GM23338 (cell line): ENCODE measurements at regions not wholly inside any gene's neighbourhood (a gene's known extent, or its start where the extent isn't known, plus 50 kb on each side); places are given as distances from the start of the nearest gene placed in this dataset.

Source experiments
- ATAC-seq: fragments of 200-7000 bp; cut with Tn5 transposase; 3 replicates; pipeline ENCODE4 v1.9.1; 2020
- DNase-seq: peaks from one replicate; pipeline ENCODE4 v3.0.0-alpha.2; 2015; ENCODE audit warnings: low spot score
- H2AFZ ChIP-seq: fragments of 200-600 bp; sonication (generic); 2 replicates; pipeline ENCODE4 v1.8.0; 2016; ENCODE audit warnings: antibody characterized with exemption, mild to moderate bottlenecking, moderate library complexity
- H3F3A ChIP-seq: fragments of 200-600 bp; sonication (generic); replicated peaks from 2 replicates; pipeline ENCODE4 v1.8.0; 2017; ENCODE audit warnings: antibody characterized with exemption, mixed run types, low read depth
- H3K27ac ChIP-seq: fragments of 200-600 bp; sonication (generic); 2 replicates; pipeline ENCODE4 v1.6.1; 2016; ENCODE audit warnings: low read depth
- H3K27me3 ChIP-seq: fragments of 200-600 bp; sonication (generic); 2 replicates; pipeline ENCODE4 v1.8.0; 2016; ENCODE audit warnings: mild to moderate bottlenecking, mixed run types, moderate library complexity; ENCODE audit not compliant: insufficient read depth
- H3K36me3 ChIP-seq: fragments of 200-600 bp; sonication (generic); 2 replicates; pipeline ENCODE4 v1.8.0; 2016; ENCODE audit warnings: mild to moderate bottlenecking; ENCODE audit not compliant: insufficient read depth
- H3K4me1 ChIP-seq: fragments of 200-600 bp; sonication (generic); 2 replicates; pipeline ENCODE4 v1.8.0; 2016; ENCODE audit warnings: mild to moderate bottlenecking, moderate library complexity; ENCODE audit not compliant: insufficient read depth
- H3K4me2 ChIP-seq: fragments of 200-600 bp; sonication (generic); 2 replicates; pipeline ENCODE4 v1.7.1; 2017; ENCODE audit warnings: mixed run types
- H3K4me3 ChIP-seq: fragments of 200-600 bp; sonication (generic); 2 replicates; pipeline ENCODE4 v1.6.1; 2016; ENCODE audit warnings: mixed run types
- H3K79me2 ChIP-seq: fragments of 200-600 bp; sonication (generic); replicated peaks from 2 replicates; pipeline ENCODE4 v1.8.0; 2017; ENCODE audit warnings: mild to moderate bottlenecking; ENCODE audit not compliant: insufficient read depth
- H3K9me2 ChIP-seq: fragments of 200-600 bp; sonication (generic); 2 replicates; pipeline ENCODE4 v1.8.0; 2017; ENCODE audit not compliant: insufficient read depth
- H4K20me1 ChIP-seq: fragments of 200-600 bp; sonication (generic); replicated peaks from 2 replicates; pipeline ENCODE4 v1.8.0; 2017; ENCODE audit warnings: mild to moderate bottlenecking; ENCODE audit not compliant: insufficient read depth
- H3K27ac Mint-ChIP-seq: 2 replicates; pipeline ENCODE4 v1.8.0; 2020; ENCODE audit warnings: inconsistent platforms, mild to moderate bottlenecking, moderate library complexity, mixed read lengths
- H3K27me3 Mint-ChIP-seq: 3 replicates; pipeline ENCODE4 v1.8.0; 2022; ENCODE audit warnings: low read depth, mild to moderate bottlenecking, moderate library complexity, mixed read lengths, inconsistent platforms; ENCODE audit not compliant: insufficient read depth, poor library complexity
- H3K36me3 Mint-ChIP-seq: 3 replicates; pipeline ENCODE4 v1.8.0; 2021; ENCODE audit warnings: low read depth, mild to moderate bottlenecking, inconsistent platforms, moderate library complexity, mixed read lengths
- H3K4me1 Mint-ChIP-seq: 3 replicates; pipeline ENCODE4 v1.8.0; 2020; ENCODE audit warnings: mild to moderate bottlenecking, inconsistent platforms, mixed read lengths
- H3K4me3 Mint-ChIP-seq: 3 replicates; pipeline ENCODE4 v1.8.0; 2021; ENCODE audit warnings: moderate library complexity, mild to moderate bottlenecking, inconsistent platforms, mixed read lengths
- H3K9me3 Mint-ChIP-seq: 3 replicates; pipeline ENCODE4 v1.8.0; 2020; ENCODE audit warnings: moderate library complexity, mild to moderate bottlenecking, inconsistent platforms, mixed read lengths
- CREB1 ChIP-seq: fragments of 250-450 bp; sonication (Bioruptor Pico); IDR thresholded peaks from 2 replicates; pipeline ENCODE4 v1.5.0; 2020; ENCODE audit warnings: low read depth, mild to moderate bottlenecking, moderate library complexity
- EZH2 ChIP-seq: fragments of 200-600 bp; sonication (generic); IDR thresholded peaks from one replicate; pipeline ENCODE4 v1.8.0; 2017; ENCODE audit warnings: antibody characterized with exemption, mild to moderate bottlenecking, low read depth; ENCODE audit not compliant: unreplicated experiment
- EZH2phosphoT487 ChIP-seq: fragments of 200-600 bp; sonication (generic); IDR thresholded peaks from one replicate; pipeline ENCODE4 v1.8.1; 2018; ENCODE audit warnings: antibody characterized with exemption; ENCODE audit not compliant: unreplicated experiment
- JUNB ChIP-seq: IDR thresholded peaks from one replicate; pipeline ENCODE4 v1.6.1; 2016; ENCODE audit warnings: antibody characterized with exemption; ENCODE audit not compliant: unreplicated experiment
- NANOG ChIP-seq: IDR thresholded peaks from 2 replicates; pipeline ENCODE4 v1.6.1; 2016; ENCODE audit warnings: antibody characterized with exemption, borderline replicate concordance
- STAT1 ChIP-seq: IDR thresholded peaks from one replicate; pipeline ENCODE4 v1.6.1; 2016; ENCODE audit warnings: antibody characterized with exemption; ENCODE audit not compliant: unreplicated experiment
- ZNF114 ChIP-seq: fragments of 250-450 bp; sonication (Bioruptor Pico); IDR thresholded peaks from 2 replicates; pipeline ENCODE4 v1.5.0; 2020; ENCODE audit warnings: mild to moderate bottlenecking, moderate library complexity
- TF ChIP-seq, protein P1 (sequence below), 2 experiments: fragments of 200-600 bp in 1 of 2; sonication (generic) in 1 of 2; conservative IDR thresholded peaks; 2 replicates each; pipeline versions ENCODE4 v1.5.1 to v1.6.1; 2016 to 2017; ENCODE audit warnings: antibody characterized with exemption in 2 of 2, low read depth in 2 of 2, mild to moderate bottlenecking in 2 of 2, moderate library complexity in 1 of 2
- TF ChIP-seq, protein P2 (sequence below): IDR thresholded peaks from one replicate; pipeline ENCODE4 v1.6.1; 2018; ENCODE audit warnings: antibody characterized with exemption; ENCODE audit not compliant: unreplicated experiment
- TF ChIP-seq, protein P3 (sequence below): IDR thresholded peaks from 2 replicates; pipeline ENCODE4 v1.6.1; 2016; ENCODE audit warnings: antibody characterized with exemption

DNA sequence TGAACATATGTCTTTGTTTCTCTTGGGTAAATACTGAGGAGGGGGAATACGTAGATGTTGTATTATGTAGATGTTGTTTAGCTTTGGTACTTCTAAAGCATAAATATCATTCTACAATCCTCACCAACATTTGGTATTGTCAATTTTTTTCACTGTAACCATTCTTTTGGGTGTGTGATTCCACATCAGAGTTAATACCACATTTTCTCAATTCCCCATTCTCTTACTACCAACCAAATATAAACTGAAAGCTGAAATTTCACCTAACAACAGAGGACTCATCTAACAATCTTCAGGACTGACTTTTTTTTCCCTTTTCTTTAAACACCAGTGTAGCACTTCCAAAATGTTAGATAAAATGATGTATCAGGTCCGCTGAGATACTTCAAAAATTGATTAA, 120.7 kb upstream of the RIOK3 start (continued):
- TF ChIP-seq, protein P1, sequence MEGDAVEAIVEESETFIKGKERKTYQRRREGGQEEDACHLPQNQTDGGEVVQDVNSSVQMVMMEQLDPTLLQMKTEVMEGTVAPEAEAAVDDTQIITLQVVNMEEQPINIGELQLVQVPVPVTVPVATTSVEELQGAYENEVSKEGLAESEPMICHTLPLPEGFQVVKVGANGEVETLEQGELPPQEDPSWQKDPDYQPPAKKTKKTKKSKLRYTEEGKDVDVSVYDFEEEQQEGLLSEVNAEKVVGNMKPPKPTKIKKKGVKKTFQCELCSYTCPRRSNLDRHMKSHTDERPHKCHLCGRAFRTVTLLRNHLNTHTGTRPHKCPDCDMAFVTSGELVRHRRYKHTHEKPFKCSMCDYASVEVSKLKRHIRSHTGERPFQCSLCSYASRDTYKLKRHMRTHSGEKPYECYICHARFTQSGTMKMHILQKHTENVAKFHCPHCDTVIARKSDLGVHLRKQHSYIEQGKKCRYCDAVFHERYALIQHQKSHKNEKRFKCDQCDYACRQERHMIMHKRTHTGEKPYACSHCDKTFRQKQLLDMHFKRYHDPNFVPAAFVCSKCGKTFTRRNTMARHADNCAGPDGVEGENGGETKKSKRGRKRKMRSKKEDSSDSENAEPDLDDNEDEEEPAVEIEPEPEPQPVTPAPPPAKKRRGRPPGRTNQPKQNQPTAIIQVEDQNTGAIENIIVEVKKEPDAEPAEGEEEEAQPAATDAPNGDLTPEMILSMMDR (conservative IDR thresholded peaks at IDR 0.05; ENCODE audit: low read depth in 2 of 2): no peak
- TF ChIP-seq, protein P2, sequence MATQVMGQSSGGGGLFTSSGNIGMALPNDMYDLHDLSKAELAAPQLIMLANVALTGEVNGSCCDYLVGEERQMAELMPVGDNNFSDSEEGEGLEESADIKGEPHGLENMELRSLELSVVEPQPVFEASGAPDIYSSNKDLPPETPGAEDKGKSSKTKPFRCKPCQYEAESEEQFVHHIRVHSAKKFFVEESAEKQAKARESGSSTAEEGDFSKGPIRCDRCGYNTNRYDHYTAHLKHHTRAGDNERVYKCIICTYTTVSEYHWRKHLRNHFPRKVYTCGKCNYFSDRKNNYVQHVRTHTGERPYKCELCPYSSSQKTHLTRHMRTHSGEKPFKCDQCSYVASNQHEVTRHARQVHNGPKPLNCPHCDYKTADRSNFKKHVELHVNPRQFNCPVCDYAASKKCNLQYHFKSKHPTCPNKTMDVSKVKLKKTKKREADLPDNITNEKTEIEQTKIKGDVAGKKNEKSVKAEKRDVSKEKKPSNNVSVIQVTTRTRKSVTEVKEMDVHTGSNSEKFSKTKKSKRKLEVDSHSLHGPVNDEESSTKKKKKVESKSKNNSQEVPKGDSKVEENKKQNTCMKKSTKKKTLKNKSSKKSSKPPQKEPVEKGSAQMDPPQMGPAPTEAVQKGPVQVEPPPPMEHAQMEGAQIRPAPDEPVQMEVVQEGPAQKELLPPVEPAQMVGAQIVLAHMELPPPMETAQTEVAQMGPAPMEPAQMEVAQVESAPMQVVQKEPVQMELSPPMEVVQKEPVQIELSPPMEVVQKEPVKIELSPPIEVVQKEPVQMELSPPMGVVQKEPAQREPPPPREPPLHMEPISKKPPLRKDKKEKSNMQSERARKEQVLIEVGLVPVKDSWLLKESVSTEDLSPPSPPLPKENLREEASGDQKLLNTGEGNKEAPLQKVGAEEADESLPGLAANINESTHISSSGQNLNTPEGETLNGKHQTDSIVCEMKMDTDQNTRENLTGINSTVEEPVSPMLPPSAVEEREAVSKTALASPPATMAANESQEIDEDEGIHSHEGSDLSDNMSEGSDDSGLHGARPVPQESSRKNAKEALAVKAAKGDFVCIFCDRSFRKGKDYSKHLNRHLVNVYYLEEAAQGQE: no peak
- TF ChIP-seq CREB1 (CRISPR knock-in tag) (no peak), ZNF114 (CRISPR knock-in tag) (no peak), NANOG (no peak)
- TF ChIP-seq, protein P3, sequence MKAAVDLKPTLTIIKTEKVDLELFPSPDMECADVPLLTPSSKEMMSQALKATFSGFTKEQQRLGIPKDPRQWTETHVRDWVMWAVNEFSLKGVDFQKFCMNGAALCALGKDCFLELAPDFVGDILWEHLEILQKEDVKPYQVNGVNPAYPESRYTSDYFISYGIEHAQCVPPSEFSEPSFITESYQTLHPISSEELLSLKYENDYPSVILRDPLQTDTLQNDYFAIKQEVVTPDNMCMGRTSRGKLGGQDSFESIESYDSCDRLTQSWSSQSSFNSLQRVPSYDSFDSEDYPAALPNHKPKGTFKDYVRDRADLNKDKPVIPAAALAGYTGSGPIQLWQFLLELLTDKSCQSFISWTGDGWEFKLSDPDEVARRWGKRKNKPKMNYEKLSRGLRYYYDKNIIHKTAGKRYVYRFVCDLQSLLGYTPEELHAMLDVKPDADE: no peak

DNA sequence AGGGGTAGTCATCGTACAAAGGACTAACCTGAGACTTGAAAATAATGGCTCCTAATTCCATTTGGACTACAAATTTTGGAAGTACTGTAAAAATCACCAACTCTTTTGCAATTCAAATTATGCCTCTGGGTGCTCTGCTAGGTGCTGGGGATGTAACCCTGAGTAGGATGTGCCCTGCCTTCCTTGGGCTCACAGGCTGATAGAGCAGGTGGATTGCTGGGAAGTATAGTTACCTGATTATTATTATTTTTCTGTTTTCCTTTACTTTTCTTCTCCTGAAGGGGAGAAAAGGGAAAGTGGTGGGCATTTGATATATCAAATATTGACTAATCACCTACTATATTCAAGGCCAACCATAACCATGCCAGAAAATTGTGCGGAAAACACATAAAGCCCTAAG, 119.3 kb upstream of the RIOK3 start:
- H3K4me1 ChIP-seq: peaks cover 5% of the 10 kb centered on the region; the same call in 1 of the 2 replicates
- DNase-seq: no peak
- H3K4me3 ChIP-seq: no peak overlapping the region
- no peak overlapping the region for H3K4me2 ChIP-seq
- peaks cover 12% of the 10 kb centered on the region; the same call in 2 of the 3 replicates for H3K36me3 Mint-ChIP-seq
- peaks cover 4% of the 10 kb centered on the region; the same call in 1 of the 2 replicates for H3K9me2 ChIP-seq
- peak; percentile 43 for ATAC-seq
- no peak overlapping the region for H3K27ac Mint-ChIP-seq
- H3K27me3 ChIP-seq: no peaks in the 10 kb centered on the region
- H3K4me1 Mint-ChIP-seq: peaks cover 22% of the 10 kb centered on the region
- no peaks in the 10 kb centered on the region for H3K36me3 ChIP-seq
- 0 out of 2 replicates have a peak, but pooled peaks cover 5% of the 10 kb centered on the region for H3F3A ChIP-seq
- H4K20me1 ChIP-seq: no peaks in the 10 kb centered on the region
- H3K9me3 Mint-ChIP-seq: peaks cover 4% of the 10 kb centered on the region; the same call in 1 of the 3 replicates
- no peak overlapping the region for H2AFZ ChIP-seq
- no peak overlapping the region for H3K4me3 Mint-ChIP-seq
- no peaks in the 10 kb centered on the region for H3K79me2 ChIP-seq
- no peak overlapping the region; the same call in 1 of the 2 replicates for H3K27ac ChIP-seq
- peaks cover 6% of the 10 kb centered on the region for H3K27me3 Mint-ChIP-seq
- TF ChIP-seq EZH2phosphoT487 (no peak), STAT1 (no peak), EZH2 (no peak), NANOG (no peak), JUNB (no peak), ZNF114 (CRISPR knock-in tag) (no peak), CREB1 (CRISPR knock-in tag) (no peak)
- TF ChIP-seq, protein P3: no peak
- TF ChIP-seq, protein P2: no peak
- TF ChIP-seq, protein P1 (conservative IDR thresholded peaks at IDR 0.05; ENCODE audit: low read depth in 2 of 2): no peak
